GM21381 (cell line): ENCODE measurements at regions not wholly inside any gene's neighbourhood (a gene's known extent, or its start where the extent isn't known, plus 50 kb on each side); places are given as distances from the start of the nearest gene placed in this dataset.
"Not testable (repeated sequence)": the region's sequence is repeated elsewhere in the genome, so short reads cannot be mapped to it uniquely, and the experiment has no call there.

Experiments used
- ATAC-seq: cut with Tn5 transposase; IDR thresholded peaks from one replicate; pipeline ENCODE4 v1.9.1; 2021; ENCODE audit warnings: mild to moderate bottlenecking, moderate library complexity; ENCODE audit not compliant: unreplicated experiment

- no peak for ATAC-seq
These were observed 80.8 kb upstream of the SLC1A4 start for GRCh38 chr2:64908406-64908805.

- ATAC-seq, result no peak
These were observed 78.7 kb upstream of the SLC1A4 start for GRCh38 chr2:64910523-64910922.

- ATAC-seq, result no peak
These were observed 78.2 kb upstream of the SLC1A4 start for GRCh38 chr2:64910972-64911433.

- no peak for ATAC-seq
These were observed 75.8 kb upstream of the SLC1A4 start for GRCh38 chr2:64913357-64913869.

- no peak for ATAC-seq
These were observed 75.0 kb upstream of the SLC1A4 start for GRCh38 chr2:64914247-64914646.

GRCh38 chr2:64914735-64915509 lies 74.3 kb upstream of the SLC1A4 start:
- peak; percentile 54 for ATAC-seq

GRCh38 chr2:64915510-64915900 lies 73.7 kb upstream of the SLC1A4 start:
- no peak for ATAC-seq

- ATAC-seq, result no peak
These were observed 70.8 kb upstream of the SLC1A4 start for GRCh38 chr2:64918220-64918886.

GRCh38 chr2:64919261-64919660 lies 69.9 kb upstream of the SLC1A4 start:
- no peak for ATAC-seq

GRCh38 chr2:64922482-64923384 lies 66.5 kb upstream of the SLC1A4 start:
- no peak for ATAC-seq

- ATAC-seq, result no peak
These were observed 65.9 kb upstream of the SLC1A4 start for GRCh38 chr2:64923385-64923710.

- ATAC-seq, result no peak
These were observed 64.8 kb upstream of the SLC1A4 start for GRCh38 chr2:64924170-64924934.

- ATAC-seq, result not testable (repeated sequence)
These were observed 63.1 kb upstream of the SLC1A4 start for GRCh38 chr2:64925930-64926722.

GRCh38 chr2:64928813-64929212 lies 60.4 kb upstream of the SLC1A4 start:
- ATAC-seq, result no peak

- no peak for ATAC-seq
These were observed 59.9 kb upstream of the SLC1A4 start for GRCh38 chr2:64929333-64929732.

GRCh38 chr2:64930258-64930671 lies 58.9 kb upstream of the SLC1A4 start:
- ATAC-seq, result no peak

GRCh38 chr2:64931246-64932115 lies 57.7 kb upstream of the SLC1A4 start:
- ATAC-seq, result no peak

GRCh38 chr2:64932116-64932370 lies 57.2 kb upstream of the SLC1A4 start:
- no peak for ATAC-seq
